Activated naive CD4-positive, alpha-beta T cell treated with anti-CD3 and anti-CD28 coated beads, Interleukin-2, amount 10 ng/mL, durations not matched to agents 7 days and 5 days (primary cell): ENCODE measurements at regions not wholly inside any gene's neighbourhood (a gene's known extent, or its start where the extent isn't known, plus 50 kb on each side); places are given as distances from the start of the nearest gene placed in this dataset.

ENCODE experiments used
- CTCF ChIA-PET: fragments of 350-600 bp; sonication (Branson Sonifier 250); formaldehyde crosslinking; loops from one replicate; lab custom pipeline; 2021; ENCODE audit warnings: antibody characterized with exemption; lab: Charles Lee
- DNase-seq: peaks from one replicate; pipeline ENCODE4 v3.0.0-alpha.2; 2020
- H3K27ac Mint-ChIP-seq: one replicate; pipeline ENCODE4 v1.8.0; 2021; ENCODE audit warnings: mild to moderate bottlenecking, moderate library complexity, mixed read lengths
- H3K27me3 Mint-ChIP-seq: one replicate; pipeline ENCODE4 v1.8.0; 2021; ENCODE audit warnings: mild to moderate bottlenecking, mixed read lengths
- H3K36me3 Mint-ChIP-seq: one replicate; pipeline ENCODE4 v1.8.0; 2021; ENCODE audit warnings: mixed read lengths
- H3K4me1 Mint-ChIP-seq: one replicate; pipeline ENCODE4 v1.8.0; 2021; ENCODE audit warnings: mixed read lengths
- H3K4me3 Mint-ChIP-seq: one replicate; pipeline ENCODE4 v1.8.0; 2021; ENCODE audit warnings: mild to moderate bottlenecking, moderate library complexity, mixed read lengths
- H3K9me3 Mint-ChIP-seq: one replicate; pipeline ENCODE4 v1.8.0; 2021; ENCODE audit warnings: mixed read lengths

- no peak overlapping the region for H3K4me3 Mint-ChIP-seq
- no peak for DNase-seq
- CTCF ChIA-PET = no interaction called here
- H3K4me1 Mint-ChIP-seq = no peaks in the 10 kb centered on the region
- H3K9me3 Mint-ChIP-seq = peaks cover 6% of the 10 kb centered on the region
- H3K27me3 Mint-ChIP-seq = no peaks in the 10 kb centered on the region
- H3K36me3 Mint-ChIP-seq = no peaks in the 10 kb centered on the region
- no peak overlapping the region for H3K27ac Mint-ChIP-seq
Measured at GRCh38 chr5:30604648-30605262, 588.7 kb upstream of the CDH6 start.

- H3K27me3 Mint-ChIP-seq = no peaks in the 10 kb centered on the region
Measured at GRCh38 chr5:30600892-30601291, 592.6 kb upstream of the CDH6 start.

GRCh38 chr5:30596495-30597064 is 596.9 kb upstream of the CDH6 start:
- no peaks in the 10 kb centered on the region for H3K27me3 Mint-ChIP-seq
- no peak for DNase-seq
- no peaks in the 10 kb centered on the region for H3K36me3 Mint-ChIP-seq
- H3K9me3 Mint-ChIP-seq = peaks cover 20% of the 10 kb centered on the region
- no peak overlapping the region for H3K4me3 Mint-ChIP-seq
- H3K27ac Mint-ChIP-seq = no peak overlapping the region
- CTCF ChIA-PET = interaction anchor here (1.0 kb wide), 1 partner anchor 12 kb away, joined by 3 read pairs; no protein-coding TSS in a partner anchor
- H3K4me1 Mint-ChIP-seq = no peaks in the 10 kb centered on the region

More at GRCh38 chr5:30600892-30601291, 592.6 kb upstream of the CDH6 start:
- Mint-ChIP-seq H3K4me3 (no peak overlapping the region), H3K36me3 (no peaks in the 10 kb centered on the region), H3K27ac (no peak overlapping the region), H3K4me1 (no peaks in the 10 kb centered on the region), H3K9me3 (peaks cover 13% of the 10 kb centered on the region)
- no peak for DNase-seq
- CTCF ChIA-PET = no interaction called here

GRCh38 chr5:30594331-30594730 is 599.2 kb upstream of the CDH6 start:
- CTCF ChIA-PET = no interaction called here
- no peak overlapping the region for H3K27ac Mint-ChIP-seq
- H3K36me3 Mint-ChIP-seq = no peaks in the 10 kb centered on the region
- H3K27me3 Mint-ChIP-seq = no peaks in the 10 kb centered on the region
- no peaks in the 10 kb centered on the region for H3K4me1 Mint-ChIP-seq
- peaks cover 16% of the 10 kb centered on the region for H3K9me3 Mint-ChIP-seq
- DNase-seq = no peak
- H3K4me3 Mint-ChIP-seq = no peak overlapping the region

- no peak overlapping the region for H3K4me3 Mint-ChIP-seq
- no peak overlapping the region for H3K27ac Mint-ChIP-seq
- H3K9me3 Mint-ChIP-seq = peaks cover 10% of the 10 kb centered on the region
Measured at GRCh38 chr5:30592833-30593232, 600.7 kb upstream of the CDH6 start.

GRCh38 chr5:30581198-30581935 is 612.1 kb upstream of the CDH6 start:
- CTCF ChIA-PET = no interaction called here
- H3K27me3 Mint-ChIP-seq = no peaks in the 10 kb centered on the region
- DNase-seq = no peak
- H3K4me3 Mint-ChIP-seq = no peak overlapping the region
- H3K9me3 Mint-ChIP-seq = peaks cover 7% of the 10 kb centered on the region
- H3K27ac Mint-ChIP-seq = no peak overlapping the region
- H3K36me3 Mint-ChIP-seq = no peaks in the 10 kb centered on the region
- H3K4me1 Mint-ChIP-seq = no peaks in the 10 kb centered on the region

More at GRCh38 chr5:30592833-30593232, 600.7 kb upstream of the CDH6 start:
- DNase-seq = no peak
- H3K27me3 Mint-ChIP-seq = no peaks in the 10 kb centered on the region
- CTCF ChIA-PET = no interaction called here
- no peaks in the 10 kb centered on the region for H3K4me1 Mint-ChIP-seq
- no peaks in the 10 kb centered on the region for H3K36me3 Mint-ChIP-seq

- H3K36me3 Mint-ChIP-seq = no peaks in the 10 kb centered on the region
- H3K4me3 Mint-ChIP-seq = no peak overlapping the region
- CTCF ChIA-PET = no interaction called here
- H3K9me3 Mint-ChIP-seq = peaks cover 18% of the 10 kb centered on the region
- no peak for DNase-seq
- no peak overlapping the region for H3K27ac Mint-ChIP-seq
- H3K27me3 Mint-ChIP-seq = no peaks in the 10 kb centered on the region
- no peaks in the 10 kb centered on the region for H3K4me1 Mint-ChIP-seq
Measured at GRCh38 chr5:30574761-30575160, 618.7 kb upstream of the CDH6 start.

- Mint-ChIP-seq H3K4me3 (no peak overlapping the region), H3K4me1 (no peaks in the 10 kb centered on the region), H3K27me3 (no peaks in the 10 kb centered on the region), H3K36me3 (no peaks in the 10 kb centered on the region), H3K9me3 (peaks cover 22% of the 10 kb centered on the region), H3K27ac (no peak overlapping the region)
- CTCF ChIA-PET = no interaction called here
- no peak for DNase-seq
Measured at GRCh38 chr5:30572279-30572678, 621.2 kb upstream of the CDH6 start.

GRCh38 chr5:30561771-30562170 is 631.7 kb upstream of the CDH6 start:
- no peaks in the 10 kb centered on the region for H3K27me3 Mint-ChIP-seq
- H3K9me3 Mint-ChIP-seq = peaks cover 11% of the 10 kb centered on the region
- no peaks in the 10 kb centered on the region for H3K36me3 Mint-ChIP-seq
- no peak overlapping the region for H3K4me3 Mint-ChIP-seq
- no peak for DNase-seq
- no peak overlapping the region for H3K27ac Mint-ChIP-seq
- H3K4me1 Mint-ChIP-seq = no peaks in the 10 kb centered on the region
- CTCF ChIA-PET = interaction anchor here (0.5 kb wide), 1 partner anchor 394 kb away, joined by 3 read pairs; no protein-coding TSS in a partner anchor

GRCh38 chr5:30551618-30552017 is 641.9 kb upstream of the CDH6 start:
- Mint-ChIP-seq H3K27ac (no peak overlapping the region), H3K27me3 (no peaks in the 10 kb centered on the region), H3K4me1 (no peaks in the 10 kb centered on the region), H3K4me3 (no peak overlapping the region), H3K36me3 (no peaks in the 10 kb centered on the region), H3K9me3 (peaks cover 6% of the 10 kb centered on the region)
- CTCF ChIA-PET = no interaction called here
- no peak for DNase-seq

GRCh38 chr5:30548580-30549305 is 644.7 kb upstream of the CDH6 start:
- CTCF ChIA-PET = no interaction called here
- DNase-seq = no peak
- H3K9me3 Mint-ChIP-seq = peaks cover 6% of the 10 kb centered on the region
- no peaks in the 10 kb centered on the region for H3K36me3 Mint-ChIP-seq
- H3K27me3 Mint-ChIP-seq = no peaks in the 10 kb centered on the region
- no peak overlapping the region for H3K27ac Mint-ChIP-seq
- H3K4me3 Mint-ChIP-seq = no peak overlapping the region
- H3K4me1 Mint-ChIP-seq = no peaks in the 10 kb centered on the region

- Mint-ChIP-seq H3K27me3 (no peaks in the 10 kb centered on the region), H3K36me3 (no peaks in the 10 kb centered on the region), H3K9me3 (peaks cover 12% of the 10 kb centered on the region), H3K4me3 (no peak overlapping the region), H3K4me1 (no peaks in the 10 kb centered on the region), H3K27ac (no peak overlapping the region)
- CTCF ChIA-PET = no interaction called here
- no peak for DNase-seq
Measured at GRCh38 chr5:30540150-30540549, 653.3 kb upstream of the CDH6 start.

- H3K4me3 Mint-ChIP-seq = no peak overlapping the region
- CTCF ChIA-PET = no interaction called here
- H3K36me3 Mint-ChIP-seq = no peaks in the 10 kb centered on the region
- DNase-seq = no peak
- peaks cover 14% of the 10 kb centered on the region for H3K9me3 Mint-ChIP-seq
- no peaks in the 10 kb centered on the region for H3K4me1 Mint-ChIP-seq
- H3K27ac Mint-ChIP-seq = no peak overlapping the region
- H3K27me3 Mint-ChIP-seq = no peaks in the 10 kb centered on the region
Measured at GRCh38 chr5:30539004-30539634, 654.4 kb upstream of the CDH6 start.

GRCh38 chr5:30525353-30525752 is 668.1 kb upstream of the CDH6 start:
- CTCF ChIA-PET = no interaction called here
- Mint-ChIP-seq H3K4me3 (no peak overlapping the region), H3K4me1 (no peaks in the 10 kb centered on the region), H3K9me3 (peaks cover 5% of the 10 kb centered on the region), H3K36me3 (no peaks in the 10 kb centered on the region), H3K27ac (no peak overlapping the region), H3K27me3 (no peaks in the 10 kb centered on the region)
- DNase-seq = no peak
